ENCODE measurements at regions not wholly inside any gene's neighbourhood (a gene's known extent, or its start where the extent isn't known, plus 50 kb on each side); places are given as distances from the start of the nearest gene placed in this dataset.

DNA sequence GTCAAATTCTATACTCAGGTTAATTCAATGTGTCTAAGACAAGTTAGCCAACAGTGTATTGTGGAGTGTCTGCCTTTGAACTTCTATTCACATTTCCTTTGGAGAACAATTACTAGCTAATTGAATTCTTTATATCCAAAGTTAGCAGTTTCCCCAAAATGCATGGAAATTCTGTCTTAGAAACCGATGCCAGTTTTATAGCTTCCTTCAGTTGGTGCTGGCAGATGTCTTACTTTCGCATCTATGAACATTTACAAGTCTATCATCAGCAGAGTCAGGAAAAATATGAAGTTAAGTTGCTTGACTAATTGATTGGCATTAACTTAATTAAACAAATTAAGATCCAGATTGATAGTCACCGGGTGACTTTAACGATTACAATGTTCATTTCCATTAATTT lies 527.6 kb upstream of the CDH18 start:
- DNase-seq, result no peak

DNA sequence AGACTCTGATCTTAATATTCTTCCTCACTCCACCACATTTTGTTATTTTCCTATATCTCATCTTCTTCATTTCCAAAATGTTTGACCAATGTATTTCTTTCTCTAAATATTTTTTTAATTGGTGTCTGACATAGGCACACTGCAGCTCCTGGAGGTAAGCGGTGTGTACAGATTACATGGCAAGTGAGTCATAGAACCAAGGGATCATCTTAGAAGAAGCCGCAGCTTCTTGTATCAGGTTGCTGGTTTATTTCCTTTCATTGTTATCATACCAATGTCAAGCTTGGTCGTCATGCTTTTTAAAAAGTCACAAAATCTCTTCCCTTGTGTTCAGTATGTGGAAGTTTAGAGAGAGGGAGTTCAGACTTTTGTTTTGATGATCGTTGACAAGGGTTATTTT lies 526.1 kb upstream of the CDH18 start:
- DNase-seq, result no peak

DNA sequence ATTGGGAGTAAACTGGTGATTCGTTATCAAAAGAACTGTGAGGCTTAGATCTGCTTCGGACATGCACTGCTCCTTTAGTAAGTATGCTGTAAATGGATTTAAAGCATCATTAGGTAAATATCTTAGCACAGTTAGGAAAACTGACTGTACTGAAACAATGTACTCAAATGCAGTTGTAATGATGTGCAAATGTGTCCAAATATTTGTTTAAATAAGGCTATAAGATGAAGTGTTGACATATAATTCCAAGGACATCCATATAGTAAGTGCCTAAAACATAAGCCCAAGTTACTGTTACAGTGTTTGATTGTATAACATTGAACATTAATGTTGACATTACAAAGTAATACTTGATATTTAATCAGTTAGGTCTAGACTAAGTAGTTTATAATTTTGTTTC lies 512.5 kb upstream of the CDH18 start:
- DNase-seq, result no peak

DNA sequence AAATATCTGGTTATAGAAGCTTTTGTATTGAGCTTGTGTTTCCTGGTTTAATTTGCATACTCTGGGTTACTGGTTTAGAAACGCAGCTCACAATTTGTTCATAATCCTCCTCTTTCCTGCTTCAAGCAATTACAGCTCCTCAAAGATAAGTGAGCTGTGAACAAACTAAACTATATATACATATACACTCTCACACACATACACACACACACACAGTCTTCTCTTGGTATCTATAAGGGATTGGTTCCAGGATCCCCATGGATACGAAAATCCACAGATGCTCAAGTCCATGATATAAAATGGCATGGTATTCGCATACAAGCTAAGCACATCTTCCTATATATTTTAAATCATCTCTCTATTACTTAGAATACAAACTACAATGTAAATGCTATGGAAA lies 510.9 kb upstream of the CDH18 start:
- DNase-seq, result no peak

DNA sequence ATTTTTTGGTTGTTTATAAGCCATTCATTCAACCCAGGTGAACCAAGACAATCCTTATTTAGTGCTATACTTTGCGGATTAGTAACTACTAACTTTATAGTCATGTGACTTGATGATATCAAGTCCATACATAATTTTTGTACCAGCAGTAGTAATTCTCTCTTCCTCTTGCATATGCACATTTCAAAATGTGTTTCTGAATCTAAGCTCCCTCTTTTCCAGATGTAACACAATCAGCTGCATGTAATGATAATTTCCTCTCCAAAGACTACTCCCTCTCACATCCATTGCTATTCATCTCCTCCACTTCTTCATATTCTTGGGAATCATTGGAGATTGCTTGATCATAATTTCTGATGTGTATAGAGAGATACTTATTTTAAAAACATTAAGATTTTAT lies 510.1 kb upstream of the CDH18 start:
- no peak for DNase-seq

DNA sequence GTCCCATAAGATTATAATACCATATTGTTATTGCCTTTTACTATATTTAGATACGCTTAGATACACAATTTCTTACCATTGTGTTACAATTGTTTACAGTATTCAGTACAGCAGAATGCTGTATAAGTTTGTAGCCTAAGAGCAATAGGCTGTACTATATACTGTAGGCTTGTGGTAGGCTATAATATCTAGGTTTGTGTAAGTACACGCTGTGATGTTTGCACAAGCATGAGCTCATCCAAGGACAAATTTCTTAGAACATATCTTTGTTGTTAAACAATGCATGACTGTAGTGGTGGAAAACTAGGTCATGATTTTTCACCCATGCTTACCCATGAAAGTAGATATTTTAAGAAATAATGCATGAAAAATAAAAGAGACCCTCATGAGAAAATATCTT lies 509.4 kb upstream of the CDH18 start:
- DNase-seq, result no peak

DNA sequence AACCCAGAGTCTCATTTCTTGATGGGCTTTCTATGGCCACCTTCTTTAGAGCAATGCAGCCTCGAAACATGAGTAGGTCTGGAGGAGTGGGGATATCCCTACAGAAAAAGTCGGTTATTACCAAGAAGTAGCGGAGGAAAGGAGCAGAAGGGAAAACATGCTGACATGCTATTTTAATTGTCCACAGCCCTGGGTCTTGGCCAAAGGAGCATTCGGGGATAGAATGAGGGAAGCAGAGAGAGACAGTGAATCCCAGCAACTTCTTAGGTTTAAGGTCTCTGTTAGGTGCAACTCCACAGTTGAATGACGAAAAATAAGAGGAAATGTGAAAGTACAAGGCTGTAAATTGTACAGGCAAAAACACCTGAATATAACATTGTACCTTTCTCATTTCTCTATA lies 506.7 kb upstream of the CDH18 start:
- DNase-seq, result no peak

DNA sequence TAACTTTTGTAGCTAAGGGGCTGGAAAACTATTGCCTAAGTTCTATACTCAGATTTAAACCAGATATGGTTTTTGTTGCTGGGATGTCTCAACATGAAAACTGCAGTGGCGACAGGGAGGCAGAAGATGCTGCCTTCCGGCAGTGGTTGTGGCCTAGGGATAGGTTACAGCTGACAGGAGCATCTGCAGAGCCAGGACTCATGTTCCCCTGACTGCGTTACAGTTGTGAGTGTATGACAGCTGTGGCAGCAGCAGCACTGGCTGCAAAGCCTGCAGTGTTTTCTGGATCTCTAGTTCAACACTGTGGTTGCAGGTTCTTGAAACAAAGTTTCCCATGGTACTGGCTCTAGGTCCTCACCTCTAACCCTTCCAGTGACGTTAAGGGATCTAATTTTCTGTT lies 498.8 kb upstream of the CDH18 start:
- DNase-seq, result no peak

DNA sequence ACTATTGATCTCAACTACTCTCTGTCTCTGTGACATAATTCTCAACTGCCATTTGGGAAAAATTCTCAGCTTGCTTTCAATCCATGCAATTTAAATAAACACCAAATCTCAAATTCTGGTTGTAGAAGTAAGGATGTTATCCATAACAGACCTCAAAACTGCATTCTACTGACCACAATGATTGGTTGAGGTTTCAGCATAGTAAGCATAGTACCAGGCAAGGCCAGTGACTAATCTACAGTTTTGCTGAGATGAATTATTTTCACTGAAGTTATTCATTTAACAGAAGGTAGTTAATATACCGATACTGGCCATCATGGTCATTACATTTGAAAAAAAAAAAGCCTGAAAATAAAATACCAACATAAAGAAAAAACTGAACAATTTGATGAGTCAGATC lies 488.0 kb upstream of the CDH18 start:
- no peak for DNase-seq

DNA sequence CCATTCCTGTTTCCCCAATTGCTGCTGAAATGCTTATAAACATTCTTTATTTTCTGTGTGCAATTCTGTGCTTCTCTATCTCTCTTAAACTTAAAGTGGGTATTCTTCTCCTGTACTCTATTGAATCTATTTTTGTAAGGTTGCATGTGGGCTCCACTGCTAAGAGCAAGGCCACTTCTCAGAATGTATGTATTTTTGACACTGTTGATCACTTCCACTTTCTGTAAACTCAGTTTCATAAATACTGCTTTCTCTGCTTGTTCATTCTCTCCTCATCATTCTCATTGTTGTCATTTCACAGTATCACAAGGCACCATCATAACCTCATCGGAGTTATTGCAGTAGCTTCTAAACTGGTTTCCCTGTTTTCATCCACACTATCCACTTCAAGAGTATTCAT lies 483.0 kb upstream of the CDH18 start:
- DNase-seq, result no peak

DNA sequence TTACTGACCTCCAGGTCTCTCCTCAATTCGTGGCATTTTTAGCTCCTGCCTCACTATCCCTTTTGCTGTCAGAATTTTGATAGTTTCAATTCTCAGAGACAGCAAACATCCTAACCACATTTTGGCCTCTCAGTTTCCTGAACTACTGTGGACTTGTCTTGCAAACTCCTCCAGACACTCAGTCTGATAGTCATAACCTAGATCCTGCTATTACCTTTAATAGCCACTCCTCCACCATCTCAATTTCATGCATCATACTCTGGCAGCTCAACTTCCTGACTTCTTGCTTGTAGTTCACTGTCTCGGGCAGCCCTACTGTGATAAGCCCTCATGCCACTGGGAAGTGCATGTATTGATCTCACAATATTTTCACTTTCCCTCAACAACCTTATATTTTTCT lies 481.8 kb upstream of the CDH18 start:
- no peak for DNase-seq

DNA sequence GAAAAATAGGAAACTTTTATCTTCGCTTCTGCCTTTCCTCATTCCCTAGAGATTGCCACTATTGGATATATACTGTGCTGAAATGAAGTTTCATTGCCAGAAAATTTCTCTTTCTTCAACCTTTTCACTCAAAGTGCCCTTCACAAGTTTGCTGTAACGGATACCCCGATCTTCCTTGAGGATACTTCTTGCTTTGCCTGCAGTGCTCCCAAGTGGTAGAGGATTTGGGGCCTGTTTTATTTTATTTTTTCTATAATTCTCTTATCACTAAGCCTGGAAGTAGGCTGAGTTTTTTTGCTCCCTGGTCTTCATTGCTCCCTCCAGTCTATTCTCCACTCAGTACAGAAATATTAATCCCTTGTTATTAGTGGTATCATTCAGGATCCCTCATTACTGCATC lies 481.4 kb upstream of the CDH18 start:
- DNase-seq, result no peak

DNA sequence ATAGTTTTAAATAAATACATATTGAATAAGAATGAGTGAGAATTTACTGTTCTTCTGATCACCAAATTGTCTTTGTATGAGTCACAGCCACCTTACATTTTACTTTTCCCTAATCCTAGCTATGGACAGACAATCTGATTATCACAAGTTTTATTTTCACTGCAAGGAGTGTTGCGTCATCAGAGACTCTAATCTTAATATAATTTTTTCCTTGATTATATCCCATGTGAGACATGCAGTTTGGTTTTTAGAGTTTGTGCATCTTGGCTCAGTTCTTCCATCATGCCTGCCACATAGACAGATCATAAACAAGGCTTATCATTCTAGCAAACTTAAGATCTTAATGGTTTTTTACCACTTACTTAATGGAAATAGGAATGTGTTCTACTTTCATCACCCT lies 478.5 kb upstream of the CDH18 start:
- no peak for DNase-seq

DNA sequence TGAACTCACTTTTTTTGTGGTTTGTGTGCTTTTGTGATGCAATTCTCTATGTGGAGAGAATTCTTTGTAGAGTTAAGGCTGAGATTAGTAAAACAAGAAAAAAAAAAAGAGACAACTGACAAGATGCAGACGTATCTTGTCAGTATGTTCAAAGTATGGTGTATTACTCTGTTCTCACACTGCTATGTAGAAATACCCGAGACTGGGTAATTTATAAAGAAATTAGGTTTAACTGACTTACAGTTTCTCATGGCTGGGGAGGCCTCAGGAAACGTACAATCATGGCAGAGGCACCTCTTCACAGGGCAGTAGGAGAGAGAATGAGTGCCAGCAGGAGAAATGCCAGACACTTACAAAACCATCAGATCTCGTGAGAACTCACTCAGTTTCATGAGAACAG lies 475.2 kb upstream of the CDH18 start:
- DNase-seq, result no peak

DNA sequence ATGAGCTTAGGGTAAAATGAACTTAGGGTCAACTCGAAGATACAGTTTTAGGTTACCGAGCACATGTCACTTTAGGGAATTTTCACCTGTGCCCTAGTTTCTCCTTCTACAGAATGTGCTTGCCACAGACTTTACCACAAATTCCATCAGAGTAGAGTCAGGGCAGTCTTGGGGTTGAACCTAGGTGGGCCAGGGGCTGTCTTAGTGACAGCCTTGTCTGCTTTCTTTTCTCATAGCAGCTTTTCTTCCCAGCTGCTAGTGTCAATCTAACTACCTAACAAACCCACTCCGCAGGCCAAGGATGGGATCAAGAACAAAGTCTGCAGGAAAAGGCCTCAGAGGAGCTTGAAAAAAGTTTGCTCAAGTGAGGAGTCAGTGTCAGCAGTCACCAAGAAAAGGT lies 458.1 kb upstream of the CDH18 start:
- no peak for DNase-seq

DNA sequence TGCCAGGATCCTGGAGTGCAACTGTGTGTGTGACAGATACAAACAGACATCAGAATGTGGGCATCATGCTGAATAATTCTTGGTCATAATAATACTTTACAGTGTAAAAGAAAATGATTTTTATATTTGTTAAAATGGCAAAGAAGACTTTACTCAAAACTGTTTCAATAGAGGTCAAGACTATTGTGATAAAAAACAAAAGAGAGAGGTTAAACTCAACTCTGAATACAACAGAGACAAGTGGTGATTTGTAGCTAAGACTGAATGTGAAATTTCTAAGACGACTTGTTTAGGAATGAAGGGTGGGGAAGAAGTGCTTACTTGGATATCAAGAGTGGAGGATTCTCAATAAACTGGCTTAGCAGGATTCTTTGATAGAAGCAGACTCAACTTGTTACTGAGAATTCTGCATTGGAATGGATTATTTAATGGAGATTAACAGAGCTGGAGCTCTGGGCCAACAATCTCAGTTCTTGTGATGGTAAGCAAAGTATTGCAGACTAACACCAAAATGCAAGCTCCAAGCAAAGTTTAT lies 457.4 kb upstream of the CDH18 start:
- DNase-seq, result peak; percentile 39

DNA sequence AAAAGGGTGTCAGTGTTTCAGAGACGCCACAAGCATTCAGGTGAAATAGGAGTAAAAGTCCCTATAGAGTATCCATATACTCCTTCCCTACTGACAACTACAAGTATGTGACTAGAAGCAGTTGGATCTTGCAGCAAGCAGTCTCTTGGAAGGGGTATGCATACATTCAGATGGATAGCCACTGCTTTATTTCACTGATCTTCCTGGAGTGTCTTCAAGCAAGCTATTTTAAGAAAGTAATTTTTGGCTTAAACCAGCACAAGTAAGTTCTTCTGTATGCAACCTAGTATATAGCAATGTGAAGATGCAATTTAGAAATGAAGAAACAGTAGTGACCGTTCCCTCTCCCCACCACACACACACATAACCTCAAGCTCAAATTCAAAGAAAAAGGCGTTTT lies 446.8 kb upstream of the CDH18 start:
- DNase-seq, result no peak

DNA sequence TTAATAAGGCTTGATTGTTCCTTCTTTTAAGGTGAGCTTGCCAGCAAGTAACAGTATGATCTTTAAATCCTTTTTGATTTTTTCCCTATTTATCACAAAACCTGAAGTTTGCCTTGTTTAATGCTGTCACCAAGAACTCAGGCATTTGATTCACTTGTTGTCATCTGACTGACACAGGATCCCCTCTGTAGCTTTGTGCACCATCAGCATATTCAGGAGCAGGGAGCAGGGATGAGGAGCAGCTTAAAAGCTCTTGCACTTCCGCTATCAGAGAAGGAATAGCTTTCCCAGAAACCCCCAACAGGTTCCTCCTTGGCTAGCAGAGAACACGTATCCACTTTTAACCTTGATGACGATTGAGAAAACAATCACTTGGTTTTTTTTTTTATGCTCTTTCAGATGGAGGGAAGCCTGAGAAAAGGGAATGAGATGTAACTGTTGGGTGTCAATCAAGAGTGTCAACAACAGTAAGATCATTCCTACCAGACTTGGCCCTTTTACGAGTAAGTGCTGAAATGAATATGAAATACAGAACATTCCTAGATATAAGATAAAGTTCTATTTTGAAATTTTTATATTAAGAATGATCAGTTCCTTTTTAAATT lies 433.1 kb upstream of the CDH18 start:
- no peak for DNase-seq
